ENCODE measurements at regions not wholly inside any gene's neighbourhood (a gene's known extent, or its start where the extent isn't known, plus 50 kb on each side); places are given as distances from the start of the nearest gene placed in this dataset.

- no peak for DNase-seq
- H3K27me3 Mint-ChIP-seq = no peaks in the 10 kb centered on the region
Measured at GRCh38 chrX:98607739-98608138, 1724.0 kb downstream of the RPA4 start.

GRCh38 chrX:98627645-98628044 lies 1743.9 kb downstream of the RPA4 start:
- H3K36me3 Mint-ChIP-seq (ENCODE audit: low read depth) = no peaks in the 10 kb centered on the region
- H3K4me3 Mint-ChIP-seq = no peak overlapping the region
- no peaks in the 10 kb centered on the region for H3K27me3 Mint-ChIP-seq
- intact Hi-C loops (cut with micrococcal nuclease) = no loop called here
- H3K4me1 Mint-ChIP-seq = no peaks in the 10 kb centered on the region
- no peak overlapping the region for H3K27ac Mint-ChIP-seq
- H3K9me3 Mint-ChIP-seq = no peaks in the 10 kb centered on the region
- no peak for DNase-seq

More at GRCh38 chrX:98607739-98608138, 1724.0 kb downstream of the RPA4 start:
- H3K4me3 Mint-ChIP-seq = no peak overlapping the region
- H3K9me3 Mint-ChIP-seq = peaks cover 2% of the 10 kb centered on the region
- intact Hi-C loops (cut with micrococcal nuclease) = no loop called here
- no peaks in the 10 kb centered on the region for H3K4me1 Mint-ChIP-seq
- H3K27ac Mint-ChIP-seq = no peak overlapping the region
- no peaks in the 10 kb centered on the region for H3K36me3 Mint-ChIP-seq (ENCODE audit: low read depth)

- Mint-ChIP-seq H3K36me3 (ENCODE audit: low read depth) (no peaks in the 10 kb centered on the region), H3K9me3 (no peaks in the 10 kb centered on the region), H3K27ac (no peak overlapping the region), H3K27me3 (no peaks in the 10 kb centered on the region), H3K4me1 (no peaks in the 10 kb centered on the region), H3K4me3 (no peak overlapping the region)
- intact Hi-C loops (cut with micrococcal nuclease) = no loop called here
- no peak for DNase-seq
Measured at GRCh38 chrX:98637451-98637850, 1753.7 kb downstream of the RPA4 start.

GRCh38 chrX:98646351-98646750 lies 1762.6 kb downstream of the RPA4 start:
- no peak for DNase-seq
- Mint-ChIP-seq H3K9me3 (no peaks in the 10 kb centered on the region), H3K36me3 (ENCODE audit: low read depth) (no peaks in the 10 kb centered on the region), H3K27me3 (no peaks in the 10 kb centered on the region), H3K27ac (no peak overlapping the region), H3K4me1 (no peaks in the 10 kb centered on the region), H3K4me3 (no peak overlapping the region)
- intact Hi-C loops (cut with micrococcal nuclease) = no loop called here

- Mint-ChIP-seq H3K4me3 (no peak overlapping the region), H3K4me1 (no peaks in the 10 kb centered on the region), H3K9me3 (no peaks in the 10 kb centered on the region), H3K36me3 (ENCODE audit: low read depth) (no peaks in the 10 kb centered on the region), H3K27me3 (no peaks in the 10 kb centered on the region), H3K27ac (no peak overlapping the region)
- intact Hi-C loops (cut with micrococcal nuclease) = no loop called here
- DNase-seq = no peak
Measured at GRCh38 chrX:98654565-98654964, 1755.5 kb downstream of the PCDH19 start.

All from activated CD4-positive, alpha-beta T cell treated with anti-CD3 and anti-CD28 coated beads, Interleukin-2, amount 10 ng/mL, durations not matched to agents 24 days and 14 days (primary cell).